COR-L47 (cell line): ENCODE measurements at regions not wholly inside any gene's neighbourhood (a gene's known extent, or its start where the extent isn't known, plus 50 kb on each side); places are given as distances from the start of the nearest gene placed in this dataset.

ENCODE experiments used
- DNase-seq: peaks from one replicate; lab custom pipeline; 2025; lab: John Stamatoyannopoulos, UW

GRCh38 chr4:184528051-184528450, 53.7 kb upstream of the IRF2 start:
- DNase-seq: no peak

GRCh38 chr4:184526228-184526627, 51.9 kb upstream of the IRF2 start:
- no peak for DNase-seq
